B cell (primary cell): ENCODE measurements at regions not wholly inside any gene's neighbourhood (a gene's known extent, or its start where the extent isn't known, plus 50 kb on each side); places are given as distances from the start of the nearest gene placed in this dataset.

ENCODE experiments used
- ATAC-seq: fragments of 200-7000 bp; cut with Tn5 transposase; one replicate; pipeline ENCODE4 v1.10.0; 2021; ENCODE audit warnings: low read depth, mild to moderate bottlenecking, moderate number of reproducible peaks, moderate library complexity
- CTCF ChIA-PET: fragments of 350-600 bp; sonication (Branson Sonifier 250); formaldehyde crosslinking; loops from one replicate; lab custom pipeline; 2021; ENCODE audit warnings: antibody characterized with exemption, inconsistent platforms; lab: Charles Lee
- POLR2A ChIA-PET: fragments of 350-600 bp; sonication (Branson Sonifier 250); formaldehyde crosslinking; loops from one replicate; lab custom pipeline; 2021; ENCODE audit warnings: antibody characterized with exemption; lab: Charles Lee
- DNase-seq: peaks from one replicate; pipeline ENCODE4 v3.0.0; 2013
- H2AFZ ChIP-seq: 2 replicates; pipeline ENCODE4 v1.6.1; 2012; ENCODE audit warnings: mild to moderate bottlenecking, low read depth, low read length; ENCODE audit not compliant: insufficient read depth, poor library complexity, severe bottlenecking
- H3K27ac ChIP-seq, 2 donors: 1 replicate in 1 of 2; 2 replicates in 1 of 2; pipeline ENCODE4 v1.5.1; 2012 to 2013; ENCODE audit warnings: low read length in 2 of 2, mild to moderate bottlenecking in 2 of 2, moderate library complexity in 1 of 2
- H3K27me3 ChIP-seq, 4 experiments: fragments of 200-600 bp in 1 of 4; sonication (generic) in 1 of 4; replicated peaks in 1 of 4; 1 replicate in 2 of 4; 2 replicates in 2 of 4; pipeline versions ENCODE4 v1.6.1 to v1.7.0; 2013 to 2016; ENCODE audit warnings: low read length in 3 of 4, mild to moderate bottlenecking in 2 of 4, mixed read lengths in 1 of 4, moderate library complexity in 1 of 4; ENCODE audit not compliant: insufficient read depth in 4 of 4, control insufficient read depth in 3 of 4; ENCODE audit errors: control extremely low read depth in 1 of 4
- H3K36me3 ChIP-seq, 2 experiments: replicated peaks in 1 of 2; 1 replicate in 1 of 2; 2 replicates in 1 of 2; pipeline versions ENCODE4 v1.6.1 to v1.7.1; 2013; ENCODE audit warnings: low read length in 1 of 2; ENCODE audit not compliant: insufficient read depth in 2 of 2, control insufficient read depth in 1 of 2; ENCODE audit errors: control extremely low read depth in 1 of 2, extremely low read depth in 1 of 2
- H3K4me1 ChIP-seq, 2 donors: fragments of 200-600 bp in 1 of 2; sonication (generic) in 1 of 2; 1 replicate in 1 of 2; 2 replicates in 1 of 2; pipeline versions ENCODE4 v1.5.1 to v1.6.1; 2013 to 2017; ENCODE audit warnings: low read length in 2 of 2; ENCODE audit not compliant: control insufficient read depth in 2 of 2, insufficient read depth in 2 of 2
- H3K4me2 ChIP-seq: replicated peaks from 2 replicates; pipeline ENCODE3; 2012; ENCODE audit warnings: mild to moderate bottlenecking, low read depth, low read length; ENCODE audit not compliant: poor library complexity, severe bottlenecking
- H3K4me3 ChIP-seq, 5 experiments: fragments of 200-600 bp in 1 of 5; sonication (generic) in 1 of 5; 1 replicate in 3 of 5; 2 replicates in 2 of 5; pipeline versions ENCODE4 v1.5.1 to v1.7.0; 2011 to 2016; ENCODE audit warnings: low read length in 4 of 5, mild to moderate bottlenecking in 4 of 5, low read depth in 2 of 5, control low read depth in 1 of 5, moderate library complexity in 1 of 5; ENCODE audit not compliant: insufficient read depth in 1 of 5; ENCODE audit errors: control extremely low read depth in 1 of 5, extremely low read depth in 1 of 5
- H3K79me2 ChIP-seq: fragments of 200-600 bp; sonication (generic); one replicate; pipeline ENCODE4 v1.6.0; 2016; ENCODE audit warnings: low read length; ENCODE audit not compliant: control insufficient read depth, insufficient read depth
- H3K9ac ChIP-seq: fragments of 200-600 bp; sonication (generic); 2 replicates; pipeline ENCODE4 v1.6.1; 2017; ENCODE audit warnings: mild to moderate bottlenecking, low read length, moderate library complexity
- H3K9me3 ChIP-seq, 3 donors: one replicate each; pipeline versions ENCODE4 v1.6.1 to v1.7.1; 2013; ENCODE audit warnings: low read length in 2 of 3; ENCODE audit not compliant: control insufficient read depth in 2 of 3, insufficient read depth in 1 of 3; ENCODE audit errors: control extremely low read depth in 1 of 3
- H4K20me1 ChIP-seq: 2 replicates; pipeline ENCODE4 v1.6.0; 2012; ENCODE audit warnings: mild to moderate bottlenecking, low read length; ENCODE audit not compliant: insufficient read depth, control insufficient read depth, poor library complexity, severe bottlenecking
- H3K27ac Mint-ChIP-seq: one replicate; pipeline ENCODE4 v1.8.0; 2021; ENCODE audit warnings: mixed read lengths
- H3K27me3 Mint-ChIP-seq: one replicate; pipeline ENCODE4 v1.8.0; 2021; ENCODE audit warnings: mixed read lengths
- H3K4me1 Mint-ChIP-seq: one replicate; pipeline ENCODE4 v1.8.0; 2021; ENCODE audit warnings: mixed read lengths
- H3K4me3 Mint-ChIP-seq: one replicate; pipeline ENCODE4 v1.8.0; 2021; ENCODE audit warnings: mixed read lengths
- H3K9me3 Mint-ChIP-seq: one replicate; pipeline ENCODE4 v1.8.0; 2022; ENCODE audit warnings: mixed read lengths; ENCODE audit not compliant: insufficient read depth
- CTCF ChIP-seq: fragments of 200-600 bp; IDR thresholded peaks from one replicate; pipeline ENCODE4 v1.8.0; 2022; ENCODE audit warnings: antibody characterized with exemption, mild to moderate bottlenecking
- EZH2 ChIP-seq: IDR thresholded peaks from 2 replicates; pipeline ENCODE4 v1.6.1; 2012; ENCODE audit warnings: borderline replicate concordance, low read depth, mild to moderate bottlenecking, moderate library complexity, low read length; ENCODE audit not compliant: insufficient read depth, poor library complexity, severe bottlenecking
- WGBS: methylation state at CpG from one replicate; pipeline ENCODE4 v1.1.5; 2013; ENCODE audit warnings: missing lambda C conversion rate; ENCODE audit not compliant: insufficient coverage; 5-methylcytosine and 5-hydroxymethylcytosine counted together
- intact Hi-C: fragments of 100-400 bp; cut with micrococcal nuclease; formaldehyde crosslinking; loops from one replicate; pipeline ENCODE4 v1.10.0; 2022

GRCh38 chr10:131746785-131747184, 154.0 kb upstream of the PPP2R2D start:
- H3K4me1 Mint-ChIP-seq: peaks cover 15% of the 10 kb centered on the region
- Histone ChIP-seq H2AFZ (no peak overlapping the region), H3K27ac (no peak overlapping the region), H3K27me3 (no peaks in the 10 kb centered on the region), H3K4me3 (no peak overlapping the region), H3K4me2 (no peak overlapping the region), H3K9ac (no peak overlapping the region), H4K20me1 (no peaks in the 10 kb centered on the region), H3K36me3 (no peaks in the 10 kb centered on the region), H3K79me2 (no peaks in the 10 kb centered on the region), H3K4me1 (peaks cover 19 to 28% of the 10 kb centered on the region in 2 donors), H3K9me3 (no peaks in the 10 kb centered on the region)
- H3K9me3 Mint-ChIP-seq: no peaks in the 10 kb centered on the region
- ATAC-seq: no peak
- intact Hi-C loops: no loop called here
- POLR2A ChIA-PET: no interaction called here
- H3K27ac Mint-ChIP-seq: no peak overlapping the region
- CTCF ChIA-PET: no interaction called here
- H3K27me3 Mint-ChIP-seq: peaks cover 13% of the 10 kb centered on the region
- TF ChIP-seq CTCF (no peak), EZH2 (no peak)
- no peak overlapping the region for H3K4me3 Mint-ChIP-seq
- WGBS: no CpG with 5 or more reads among the region's 1 CpG
- DNase-seq: no peak

- no peak for DNase-seq
- no peaks in the 10 kb centered on the region for H3K27me3 ChIP-seq
- no peaks in the 10 kb centered on the region for H3K9me3 ChIP-seq
- no peak overlapping the region for H3K4me3 ChIP-seq
- intact Hi-C loops: no loop called here
- no peak overlapping the region for H3K9ac ChIP-seq
- no peaks in the 10 kb centered on the region for H4K20me1 ChIP-seq
- no peak overlapping the region for H2AFZ ChIP-seq
- Mint-ChIP-seq H3K4me1 (peaks cover 15% of the 10 kb centered on the region), H3K27ac (no peak overlapping the region), H3K27me3 (peaks cover 13% of the 10 kb centered on the region), H3K9me3 (no peaks in the 10 kb centered on the region), H3K4me3 (no peak overlapping the region)
- H3K27ac ChIP-seq: no peak overlapping the region
- POLR2A ChIA-PET: no interaction called here
- 90% methylated on average over 16 of the region's 16 CpGs for WGBS
- peaks cover 19 to 26% of the 10 kb centered on the region in 2 donors for H3K4me1 ChIP-seq
- no peak for TF ChIP-seq EZH2
- TF ChIP-seq CTCF: no peak
- CTCF ChIA-PET: no interaction called here
- H3K4me2 ChIP-seq: no peak overlapping the region
- no peak for ATAC-seq
- no peaks in the 10 kb centered on the region for H3K79me2 ChIP-seq
- H3K36me3 ChIP-seq: no peaks in the 10 kb centered on the region
These were observed 153.6 kb upstream of the PPP2R2D start for GRCh38 chr10:131747251-131747650.
